AG04450 (cell line): ENCODE measurements at regions not wholly inside any gene's neighbourhood (a gene's known extent, or its start where the extent isn't known, plus 50 kb on each side); places are given as distances from the start of the nearest gene placed in this dataset.
"Not testable (repeated sequence)": the region's sequence is repeated elsewhere in the genome, so short reads cannot be mapped to it uniquely, and the experiment has no call there.

Source experiments
- CTCF ChIA-PET: fragments of 300-600, 350-600 bp; formaldehyde crosslinking; extraction: SDS; loops from one replicate; lab custom pipeline; 2022; ENCODE audit warnings: antibody characterized with exemption, inconsistent platforms; lab: Charles Lee
- POLR2A ChIA-PET: fragments of 350-600 bp; formaldehyde crosslinking; extraction: SDS; loops from one replicate; lab custom pipeline; 2021; ENCODE audit warnings: antibody characterized with exemption, inconsistent platforms; lab: Yijun Ruan, JAX
- DNase-seq: peaks from one replicate; pipeline ENCODE4 v3.0.0-alpha.2; 2011; ENCODE audit warnings: low read depth, low spot score
- H3K27ac ChIP-seq: one replicate; pipeline ENCODE4 v1.5.1; 2012; ENCODE audit warnings: low read depth, low read length, control low read depth
- H3K27me3 ChIP-seq: one replicate; pipeline ENCODE4 v1.6.0; 2012; ENCODE audit warnings: low read length; ENCODE audit not compliant: control insufficient read depth, insufficient read depth
- H3K4me3 ChIP-seq: 2 replicates; pipeline ENCODE4 v1.5.1; 2011; ENCODE audit warnings: mild to moderate bottlenecking, low read depth, low read length, control low read depth
- H3K9me3 ChIP-seq: 2 replicates; pipeline ENCODE4 v1.5.1; 2012; ENCODE audit warnings: low read length; ENCODE audit not compliant: control insufficient read depth, insufficient read depth
- CTCF ChIP-seq: IDR thresholded peaks from 2 replicates; pipeline ENCODE4 v1.5.1; 2011; ENCODE audit warnings: low read depth, low read length, control low read depth, inconsistent platforms

- POLR2A ChIA-PET, DNase-seq, H3K9me3 ChIP-seq, H3K27me3 ChIP-seq, H3K4me3 ChIP-seq, H3K27ac ChIP-seq: not testable (repeated sequence)
- CTCF ChIA-PET, result interaction anchor here (0.5 to 2.1 kb wide), 2 partner anchors 9 to 1368 kb away, joined by 3 to 8 read pairs; no protein-coding TSS in a partner anchor
Measured at GRCh38 chrX:132302687-132303086, 83.4 kb upstream of the RAP2C start.

DNA sequence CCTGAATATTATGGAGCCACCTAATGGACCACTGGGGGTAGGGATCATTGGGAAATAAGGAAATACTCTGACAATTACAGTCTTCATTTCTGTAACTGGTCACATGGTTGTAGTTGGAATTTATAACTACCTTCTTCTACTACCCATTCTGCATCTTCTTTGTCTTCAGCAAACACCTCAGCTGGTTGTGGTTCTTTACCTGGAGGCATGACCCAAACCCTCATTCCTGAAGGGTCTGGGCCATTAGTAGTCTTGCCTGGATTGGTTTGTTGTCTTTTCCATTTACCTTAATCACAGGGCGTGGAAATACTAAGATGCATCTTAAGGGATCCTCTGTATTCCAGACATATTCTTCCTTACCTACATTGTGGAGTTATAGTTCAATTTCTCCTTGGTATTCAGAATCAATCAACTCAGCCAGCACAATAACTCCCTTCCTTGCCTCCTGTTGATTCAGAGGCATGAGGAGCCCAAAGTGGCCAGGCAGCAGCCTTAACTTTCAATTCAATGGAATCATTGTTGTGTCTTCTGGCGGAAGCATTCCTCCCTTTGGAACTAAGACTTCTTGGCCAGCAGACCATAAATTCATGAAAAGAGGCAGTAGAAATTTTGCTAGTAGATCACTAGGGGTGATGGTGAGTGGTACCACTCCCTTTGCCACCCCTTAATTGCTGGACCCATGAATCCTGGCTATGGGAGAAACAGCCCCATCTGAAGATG, 75.7 kb upstream of the RAP2C start:
- no peak for DNase-seq
- no peak for TF ChIP-seq CTCF
- Histone ChIP-seq H3K4me3 (no peak overlapping the region), H3K9me3 (no peaks in the 10 kb centered on the region), H3K27me3 (no peaks in the 10 kb centered on the region), H3K27ac (no peak overlapping the region)
- POLR2A ChIA-PET, result no interaction called here
- CTCF ChIA-PET, result interaction anchor here (2.5 kb wide), 1 partner anchor 8 kb away, joined by 8 read pairs; no protein-coding TSS in a partner anchor

DNA sequence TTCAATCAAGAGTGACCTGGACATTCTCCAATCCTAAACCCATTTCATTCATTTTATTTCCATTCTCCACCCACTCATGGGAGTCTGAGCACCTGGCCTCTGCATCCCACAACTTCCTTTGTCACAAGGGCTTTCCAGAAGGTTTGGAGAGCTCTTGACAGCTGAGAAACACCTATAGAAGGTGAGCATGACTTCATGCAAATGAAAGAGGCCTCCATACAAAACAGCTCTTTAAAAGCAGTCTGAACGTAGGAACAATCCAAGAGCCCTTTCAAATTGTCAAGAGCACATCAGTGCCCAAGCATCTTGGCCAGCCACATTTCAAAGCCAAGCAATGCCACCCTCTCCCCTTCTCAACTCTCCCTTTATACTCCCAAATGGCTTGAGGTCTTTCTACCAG, 74.9 kb upstream of the RAP2C start:
- no peaks in the 10 kb centered on the region for H3K9me3 ChIP-seq
- H3K27ac ChIP-seq, result no peak overlapping the region
- CTCF ChIA-PET, result interaction anchor here (1.0 to 2.8 kb wide), 4 partner anchors 9 to 337 kb away, joined by 3 to 13 read pairs (median 6); no protein-coding TSS in a partner anchor
- TF ChIP-seq CTCF, result no peak
- DNase-seq, result no peak
- H3K4me3 ChIP-seq, result no peak overlapping the region
- POLR2A ChIA-PET, result no interaction called here
- H3K27me3 ChIP-seq, result no peaks in the 10 kb centered on the region

- POLR2A ChIA-PET, result no interaction called here
Measured at GRCh38 chrX:132292793-132293192, 73.5 kb upstream of the RAP2C start.

DNA sequence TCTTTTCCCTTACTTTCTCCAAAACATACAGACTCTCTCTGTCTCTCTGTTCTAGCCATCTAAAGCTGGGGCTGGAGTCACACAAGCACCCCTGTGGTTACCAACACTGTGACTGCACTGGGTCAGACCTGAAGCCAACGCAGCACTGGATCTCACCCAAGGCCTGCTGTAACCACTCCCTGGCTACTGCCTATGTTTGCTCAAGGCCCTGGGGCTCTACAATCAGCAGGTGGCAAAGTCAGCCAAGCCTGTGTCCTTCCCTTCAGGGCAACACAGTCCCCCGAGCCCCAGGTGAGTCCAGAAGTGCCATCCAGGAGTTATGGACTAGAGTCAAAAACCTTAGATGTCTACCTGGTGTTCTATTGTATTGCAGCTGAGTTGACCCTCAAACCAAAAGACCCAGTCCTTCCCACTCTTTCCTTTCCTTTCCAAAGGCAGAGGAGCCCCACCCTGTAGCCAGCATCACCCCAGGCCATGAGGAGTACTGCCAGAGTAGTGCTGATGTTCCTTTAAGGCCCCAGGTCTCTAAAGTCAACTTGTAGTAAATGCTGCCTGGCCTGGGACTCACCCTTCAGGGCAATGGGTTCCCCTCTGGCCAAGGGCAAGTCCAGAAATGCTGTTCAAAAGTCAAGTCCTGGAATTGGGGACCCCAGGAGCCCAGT, 58.8 kb upstream of the RAP2C start:
- Histone ChIP-seq H3K9me3 (no peaks in the 10 kb centered on the region), H3K27me3 (no peaks in the 10 kb centered on the region), H3K27ac (no peak overlapping the region), H3K4me3 (no peak overlapping the region)
- ChIA-PET CTCF (no interaction called here), POLR2A (no interaction called here)
- no peak for DNase-seq
- TF ChIP-seq CTCF, result no peak

More at GRCh38 chrX:132292793-132293192, 73.5 kb upstream of the RAP2C start:
- H3K27ac ChIP-seq, result no peak overlapping the region
- DNase-seq, result peak; percentile 15
- no peak overlapping the region for H3K4me3 ChIP-seq
- H3K9me3 ChIP-seq, result no peaks in the 10 kb centered on the region
- no peaks in the 10 kb centered on the region for H3K27me3 ChIP-seq
- CTCF ChIA-PET, result interaction anchor here (0.6 to 2.8 kb wide), 47 partner anchors 11 to 432 kb away, joined by 3 to 40 read pairs (median 4); partner anchors contain the start of gene RAP2C
- TF ChIP-seq CTCF, result peak; percentile 51
